ENCODE measurements at regions not wholly inside any gene's neighbourhood (a gene's known extent, or its start where the extent isn't known, plus 50 kb on each side); places are given as distances from the start of the nearest gene placed in this dataset.

GRCh38 chr15:45759936-45760335, 125.1 kb downstream of the SQOR start:
- no peaks in the 10 kb centered on the region for H3K36me3 ChIP-seq
- TF ChIP-seq CTCF (IDR thresholded peaks at IDR 0.05) (no peak), EP300 (IDR thresholded peaks at IDR 0.05) (no peak), POLR2A (IDR thresholded peaks at IDR 0.05) (no peak)
- no peak overlapping the region for H3K4me3 ChIP-seq
- no peaks in the 10 kb centered on the region for H3K9me3 ChIP-seq
- H3K4me1 ChIP-seq (ENCODE audit: insufficient read depth): no peaks in the 10 kb centered on the region
- H3K27ac ChIP-seq: no peak overlapping the region
- intact Hi-C loops (cut with DNase I): no loop called here
- DNase-seq: no peak
- WGBS, 3 donors: 23 to 56% (median 42%) methylated on average over 3 of the region's 3 CpGs
- H3K27me3 ChIP-seq: no peaks in the 10 kb centered on the region

DNA sequence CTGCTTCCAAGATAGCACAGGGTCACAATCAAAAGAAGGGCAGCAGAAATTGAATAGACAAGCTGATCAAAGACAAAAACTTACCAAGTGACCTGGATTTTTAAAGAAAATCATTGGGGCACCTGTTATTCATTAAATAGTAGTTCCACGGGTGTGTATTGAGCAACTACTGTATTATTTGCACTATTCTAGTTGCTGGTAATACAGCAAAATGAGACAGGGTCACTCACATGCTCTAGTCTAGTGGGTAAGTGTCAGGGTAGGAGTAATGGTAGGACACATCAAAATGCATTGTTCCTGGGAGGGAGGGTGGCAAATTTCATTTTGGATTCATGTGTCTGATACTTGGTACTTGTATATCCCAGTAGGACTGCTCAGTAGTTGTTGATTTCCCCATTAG, 127.9 kb downstream of the SQOR start:
- Histone ChIP-seq H3K4me1 (ENCODE audit: insufficient read depth) (no peaks in the 10 kb centered on the region), H3K27me3 (no peaks in the 10 kb centered on the region), H3K36me3 (no peaks in the 10 kb centered on the region), H3K4me3 (no peak overlapping the region), H3K27ac (no peak overlapping the region), H3K9me3 (no peaks in the 10 kb centered on the region)
- WGBS, 3 donors: 67 to 84% (median 76%) methylated on average over 1 of the region's 1 CpG
- TF ChIP-seq CTCF (IDR thresholded peaks at IDR 0.05) (no peak), POLR2A (IDR thresholded peaks at IDR 0.05) (no peak), EP300 (IDR thresholded peaks at IDR 0.05) (no peak)
- intact Hi-C loops (cut with DNase I): no loop called here
- no peak for DNase-seq

- Histone ChIP-seq H3K27me3 (no peaks in the 10 kb centered on the region), H3K36me3 (no peaks in the 10 kb centered on the region), H3K4me1 (ENCODE audit: insufficient read depth) (no peaks in the 10 kb centered on the region), H3K4me3 (no peak overlapping the region), H3K27ac (no peak overlapping the region), H3K9me3 (no peaks in the 10 kb centered on the region)
- 59 to 70% (median 60%) methylated on average over 6 of the region's 6 CpGs for WGBS, 3 donors
- DNase-seq: no peak
- TF ChIP-seq EP300 (IDR thresholded peaks at IDR 0.05) (no peak), POLR2A (IDR thresholded peaks at IDR 0.05) (no peak), CTCF (IDR thresholded peaks at IDR 0.05) (no peak)
- intact Hi-C loops (cut with DNase I): no loop called here
These were observed 128.5 kb downstream of the SQOR start for GRCh38 chr15:45763170-45763869.

GRCh38 chr15:45773149-45773548, 138.3 kb downstream of the SQOR start:
- H3K4me1 ChIP-seq (ENCODE audit: insufficient read depth): no peaks in the 10 kb centered on the region
- H3K27ac ChIP-seq: no peak overlapping the region
- no peaks in the 10 kb centered on the region for H3K36me3 ChIP-seq
- WGBS, 3 donors: 51 to 63% (median 54%) methylated on average over 3 of the region's 3 CpGs
- no peak for DNase-seq
- intact Hi-C loops (cut with DNase I): no loop called here
- H3K9me3 ChIP-seq: no peaks in the 10 kb centered on the region
- H3K4me3 ChIP-seq: no peak overlapping the region
- no peaks in the 10 kb centered on the region for H3K27me3 ChIP-seq
- TF ChIP-seq POLR2A (IDR thresholded peaks at IDR 0.05) (no peak), EP300 (IDR thresholded peaks at IDR 0.05) (no peak), CTCF (IDR thresholded peaks at IDR 0.05) (no peak)
